Right renal cortex interstitium (tissue), 3 donors: ENCODE measurements at regions not wholly inside any gene's neighbourhood (a gene's known extent, or its start where the extent isn't known, plus 50 kb on each side); places are given as distances from the start of the nearest gene placed in this dataset.

ENCODE experiments used
- DNase-seq, 3 donors: peaks; one replicate each; pipeline ENCODE4 v3.0.0-alpha.2; 2013; ENCODE audit warnings: low read depth in 3 of 3, low spot score in 2 of 3

DNA sequence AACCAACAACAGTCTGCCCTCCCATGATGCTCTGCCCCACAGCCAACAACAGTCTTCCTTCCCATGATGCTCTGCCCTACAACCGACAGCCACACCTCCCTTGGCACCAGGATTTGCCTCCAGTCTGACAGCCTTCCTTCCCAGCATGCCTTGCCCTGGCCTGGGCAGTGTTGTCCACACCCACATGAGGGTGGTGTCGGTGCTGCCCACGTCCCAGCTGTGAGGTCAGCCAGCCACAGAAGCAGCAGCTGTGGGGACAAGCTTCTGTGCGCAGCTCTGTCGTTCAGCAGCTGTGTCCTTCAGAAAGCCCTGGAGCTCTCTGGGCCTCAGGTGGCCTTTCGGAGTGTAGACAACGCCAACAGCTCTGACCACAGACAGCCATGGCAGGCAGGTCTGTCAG, 1378.9 kb downstream of the BRD1 start:
- no peak for DNase-seq

DNA sequence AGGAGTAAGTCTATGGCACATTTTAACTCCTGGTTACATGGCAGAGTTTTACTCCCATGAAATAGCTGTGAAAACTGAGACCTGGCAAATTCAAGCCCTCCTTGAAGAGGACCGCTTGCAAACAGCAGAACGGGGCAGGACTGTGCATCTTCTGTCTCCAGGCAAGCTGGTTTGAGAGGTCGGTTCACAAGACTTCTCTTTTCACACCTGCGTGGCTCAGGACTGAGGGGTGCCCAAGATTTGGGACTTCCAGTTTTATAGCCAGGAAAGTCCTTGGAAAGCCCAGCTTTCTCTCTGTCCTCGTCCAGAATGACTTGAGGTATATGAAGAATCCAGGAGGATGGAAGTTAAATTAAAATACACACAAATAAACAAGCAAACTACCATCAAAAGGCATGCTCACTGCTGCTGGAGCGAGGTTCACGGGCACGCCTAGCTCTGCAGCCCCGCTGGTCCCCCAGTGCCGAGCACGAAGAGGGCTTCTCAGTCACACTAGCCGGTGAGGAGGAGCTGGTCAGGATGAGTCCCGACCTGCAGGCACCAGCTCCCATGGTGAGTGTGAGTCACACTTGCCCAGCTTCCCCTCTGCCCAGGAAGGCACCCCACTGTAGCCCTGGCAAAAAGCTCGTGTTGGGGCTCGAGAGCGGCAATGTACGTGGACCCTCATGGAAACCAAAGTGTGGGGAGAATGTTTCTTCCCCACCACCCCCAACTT, 1382.4 kb downstream of the BRD1 start:
- DNase-seq, result no peak

DNA sequence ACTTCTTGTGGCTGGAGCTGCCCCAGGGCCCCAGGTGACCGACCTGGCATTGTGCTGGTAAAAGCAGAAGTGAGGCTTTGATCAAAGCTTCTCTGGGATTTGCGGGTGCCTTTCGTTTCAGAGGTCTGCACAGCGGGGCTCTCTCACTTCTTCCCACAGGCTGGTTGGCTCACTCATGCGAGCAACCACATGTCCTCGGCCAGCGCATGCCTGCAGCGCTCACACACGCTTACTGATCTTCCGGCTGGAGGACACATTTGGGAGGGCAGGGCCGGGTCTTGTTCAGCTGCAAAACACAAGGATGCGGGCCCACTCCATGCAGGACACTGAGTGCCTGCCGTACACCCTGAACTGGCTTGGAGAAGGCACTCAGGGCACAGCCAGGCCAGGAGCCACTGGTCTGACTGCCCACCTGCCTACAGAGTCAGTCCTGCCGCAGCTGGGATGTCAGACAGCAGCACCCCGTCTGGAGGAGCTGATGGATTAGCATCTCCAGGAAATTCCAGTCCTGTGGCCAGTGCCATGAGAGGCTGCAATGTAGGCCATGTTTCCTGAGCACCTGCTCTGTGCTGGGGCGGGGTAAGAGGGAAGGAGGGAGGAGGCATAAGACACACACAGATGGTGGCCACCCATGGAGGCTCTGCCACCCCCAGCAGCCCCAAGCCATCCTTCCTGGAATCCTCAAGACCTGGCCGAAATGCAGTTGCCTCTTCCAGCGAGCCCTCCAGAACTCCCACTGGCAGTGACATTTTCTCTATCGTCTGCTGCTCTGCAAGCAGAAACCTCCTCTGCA, 1383.2 kb downstream of the BRD1 start:
- DNase-seq, result no peak

DNA sequence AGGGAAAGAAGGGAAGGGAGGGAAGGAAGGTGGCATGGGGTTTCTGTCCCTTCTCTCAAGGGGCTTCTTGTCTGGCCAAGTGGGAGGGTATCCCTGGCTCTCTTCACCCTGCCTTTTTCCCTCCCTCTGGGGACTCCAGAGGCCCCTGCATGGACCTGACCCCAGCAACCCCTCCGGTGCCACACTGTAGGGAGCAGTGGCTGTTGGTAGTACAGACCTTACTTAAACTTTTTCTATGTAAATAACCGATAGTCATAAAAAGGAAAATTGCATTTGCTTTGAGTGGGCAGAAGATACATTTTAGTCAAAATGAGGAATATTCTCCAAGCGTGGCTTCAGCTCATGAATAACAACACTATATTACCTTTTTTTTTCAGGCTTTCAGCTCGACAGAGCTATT, 1384.0 kb downstream of the BRD1 start:
- no peak for DNase-seq

DNA sequence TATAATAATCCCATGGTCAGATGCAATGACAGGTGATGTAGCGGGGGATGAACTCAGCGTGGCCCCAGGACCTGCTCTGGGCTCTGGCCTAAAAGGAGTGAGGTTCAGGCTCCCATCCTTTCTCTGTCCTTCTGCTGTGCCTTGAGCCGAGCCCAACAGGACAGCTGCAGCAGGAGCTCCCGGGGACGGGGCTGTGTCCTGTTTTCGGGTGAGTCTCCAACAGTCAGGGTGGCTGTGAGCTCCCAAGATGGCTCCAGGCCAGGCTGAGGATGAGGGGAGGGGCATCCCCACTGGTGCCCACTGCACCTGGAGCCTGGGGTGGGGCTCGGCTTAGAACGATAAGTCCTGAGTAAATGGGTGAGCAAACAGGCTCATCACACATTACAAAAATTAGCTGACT, 1385.0 kb downstream of the BRD1 start:
- no peak for DNase-seq

DNA sequence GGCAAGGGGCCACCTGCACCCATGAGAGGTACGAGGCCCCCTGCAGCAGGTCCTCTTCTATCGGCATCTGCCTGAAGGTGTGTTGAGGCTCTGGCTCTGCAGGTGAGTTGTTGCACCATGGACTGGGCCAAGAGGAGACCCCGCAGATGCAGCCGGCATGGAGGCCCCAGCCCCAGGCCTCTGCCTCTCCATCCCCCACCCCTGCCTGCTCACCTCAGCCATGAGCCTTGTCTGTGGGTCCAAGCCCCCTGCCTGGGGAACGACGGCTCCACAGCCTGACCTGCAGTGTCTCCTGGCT, 1386.2 kb downstream of the BRD1 start:
- no peak for DNase-seq

DNA sequence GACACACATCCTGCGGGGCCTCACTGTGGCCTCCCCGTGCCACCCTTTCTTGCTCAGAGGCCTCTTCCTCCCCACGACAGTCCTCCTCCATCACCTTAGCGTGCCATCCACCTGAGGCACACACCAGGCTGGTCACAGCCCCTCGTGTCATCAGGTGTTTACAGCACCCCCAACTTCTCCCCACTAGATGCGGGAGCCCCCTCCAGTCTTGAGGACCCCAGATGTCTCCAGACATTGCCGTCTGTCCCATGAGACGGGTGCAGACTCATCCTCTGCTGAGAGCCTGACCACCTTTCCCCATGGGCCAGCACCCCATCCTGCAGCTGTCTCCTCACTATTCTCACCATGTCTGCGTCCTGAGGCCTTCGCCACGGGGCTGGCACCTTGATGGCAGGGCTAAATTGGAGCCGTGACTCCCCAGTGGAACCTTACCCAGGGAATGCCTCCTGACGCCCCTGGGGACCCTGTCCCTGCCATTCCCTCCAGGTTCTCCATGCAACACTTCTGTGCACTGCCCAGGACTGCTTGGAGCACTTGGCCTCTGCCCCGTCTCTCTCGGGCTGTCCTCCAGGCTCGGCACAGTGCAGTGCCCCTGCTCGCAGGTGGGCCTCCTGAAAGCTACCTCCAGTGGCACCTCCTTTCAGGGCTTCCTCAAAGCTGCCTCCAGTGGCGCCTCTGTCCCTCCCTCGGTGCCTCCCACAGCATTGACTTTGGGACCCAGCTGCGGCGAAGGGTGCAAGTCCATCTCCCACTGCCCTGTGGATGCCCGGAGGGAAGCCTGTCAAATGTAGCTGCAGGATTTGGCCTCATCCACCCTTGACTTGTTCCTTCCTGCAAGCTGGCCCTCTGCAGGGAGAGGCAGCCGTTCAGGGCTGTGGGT, 1386.8 kb downstream of the BRD1 start:
- no peak for DNase-seq

DNA sequence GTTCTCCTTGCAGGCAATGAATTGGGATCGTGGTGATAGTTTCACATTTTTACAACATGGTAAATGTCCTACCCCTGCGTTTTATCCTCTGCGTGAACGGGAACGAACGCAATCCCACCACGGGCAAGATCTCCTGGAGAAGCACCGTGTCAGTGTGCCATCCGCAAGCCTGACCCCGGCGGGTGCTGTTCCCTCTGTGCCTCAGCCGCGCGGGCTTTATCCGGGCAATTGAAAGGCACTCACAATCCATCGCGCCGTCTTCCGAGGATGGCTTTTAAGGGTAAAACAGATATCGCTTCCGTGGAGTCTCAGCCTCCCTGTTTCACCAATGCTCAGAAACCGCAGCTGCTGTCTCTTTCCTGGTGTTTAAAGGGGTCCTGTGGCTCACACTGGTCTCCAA, 1387.5 kb downstream of the BRD1 start:
- DNase-seq, result no peak

DNA sequence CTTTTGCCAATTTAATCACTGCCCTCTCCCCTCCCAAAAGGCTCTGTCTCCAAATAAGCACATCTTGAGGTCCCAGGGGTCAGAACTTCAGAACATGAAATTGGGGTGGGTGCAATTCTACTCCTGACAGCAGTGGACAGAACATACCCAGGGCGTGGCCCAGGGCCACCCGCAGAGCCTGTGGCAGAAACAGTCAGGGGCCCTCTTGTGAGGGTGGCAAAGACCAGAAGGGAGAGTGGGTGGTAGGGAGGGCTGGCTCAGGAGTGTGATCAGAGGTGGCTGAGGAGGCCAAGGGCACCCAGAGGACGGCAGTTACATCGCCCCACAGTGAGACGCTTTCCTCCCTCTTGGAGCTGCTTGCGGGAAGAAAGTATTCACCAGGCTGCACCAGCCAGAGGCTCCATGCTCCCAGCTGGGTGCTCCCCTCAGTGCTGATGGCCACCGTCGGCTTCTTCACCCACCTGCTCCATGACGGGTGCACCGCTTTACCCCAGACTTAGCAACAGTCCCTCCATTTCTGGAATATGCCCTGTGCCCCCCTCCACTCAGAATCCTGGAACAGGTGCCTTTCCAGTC, 1388.0 kb downstream of the BRD1 start:
- no peak for DNase-seq

DNA sequence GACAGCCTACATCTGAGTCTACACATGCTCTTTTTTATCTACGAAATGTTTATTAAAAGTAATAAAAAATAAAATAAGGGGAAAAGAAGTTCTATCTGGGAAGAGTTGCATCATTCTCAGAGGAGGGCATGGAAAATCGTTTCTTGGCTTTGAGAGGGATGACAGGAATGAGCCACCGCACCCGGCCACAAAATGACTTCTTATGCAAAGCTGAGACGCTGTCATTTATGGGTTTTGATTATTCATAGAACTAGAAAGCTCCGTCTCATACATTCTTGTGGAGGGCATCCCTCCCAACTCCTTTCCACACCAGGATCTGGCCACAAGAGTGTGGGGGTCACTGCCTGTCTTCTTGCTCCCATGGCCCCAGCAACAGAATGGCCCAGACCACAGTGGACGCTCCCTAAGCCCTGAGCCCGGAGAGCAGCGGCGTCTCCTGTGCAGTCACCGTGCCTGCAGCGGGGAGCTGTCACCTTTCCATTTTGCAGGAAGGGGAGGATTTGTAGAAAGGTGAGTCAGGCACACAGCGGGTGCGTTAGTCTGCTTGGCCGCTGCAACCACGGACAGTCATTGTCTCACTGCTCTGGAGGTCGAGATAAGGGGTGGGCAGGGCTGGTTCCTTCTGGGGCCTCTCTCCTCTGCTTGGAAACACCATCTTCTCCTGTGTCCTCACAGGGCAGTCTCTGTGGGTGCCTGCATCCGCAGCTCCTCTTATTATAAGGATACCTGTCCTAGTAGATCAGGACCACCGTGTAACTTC, 1388.7 kb downstream of the BRD1 start:
- no peak for DNase-seq

DNA sequence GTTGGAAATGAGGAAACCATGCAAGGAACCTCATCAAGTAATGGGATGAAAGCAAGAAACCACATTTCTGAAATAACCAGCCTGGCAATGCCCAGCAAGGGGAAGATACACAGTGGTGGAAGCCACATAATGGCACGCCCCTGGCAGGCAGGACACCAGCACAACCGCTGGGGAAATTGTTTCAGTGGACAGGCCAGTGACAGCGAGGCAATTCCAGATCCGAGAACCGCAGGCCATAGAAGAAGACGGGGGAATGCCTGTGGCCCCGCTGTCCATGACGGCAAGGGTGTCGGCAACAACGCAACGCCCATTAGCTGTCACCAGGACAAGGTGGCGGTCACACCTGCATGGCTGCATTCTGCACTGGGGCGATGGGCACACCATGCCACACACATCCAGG, 1389.6 kb downstream of the BRD1 start:
- no peak for DNase-seq

DNA sequence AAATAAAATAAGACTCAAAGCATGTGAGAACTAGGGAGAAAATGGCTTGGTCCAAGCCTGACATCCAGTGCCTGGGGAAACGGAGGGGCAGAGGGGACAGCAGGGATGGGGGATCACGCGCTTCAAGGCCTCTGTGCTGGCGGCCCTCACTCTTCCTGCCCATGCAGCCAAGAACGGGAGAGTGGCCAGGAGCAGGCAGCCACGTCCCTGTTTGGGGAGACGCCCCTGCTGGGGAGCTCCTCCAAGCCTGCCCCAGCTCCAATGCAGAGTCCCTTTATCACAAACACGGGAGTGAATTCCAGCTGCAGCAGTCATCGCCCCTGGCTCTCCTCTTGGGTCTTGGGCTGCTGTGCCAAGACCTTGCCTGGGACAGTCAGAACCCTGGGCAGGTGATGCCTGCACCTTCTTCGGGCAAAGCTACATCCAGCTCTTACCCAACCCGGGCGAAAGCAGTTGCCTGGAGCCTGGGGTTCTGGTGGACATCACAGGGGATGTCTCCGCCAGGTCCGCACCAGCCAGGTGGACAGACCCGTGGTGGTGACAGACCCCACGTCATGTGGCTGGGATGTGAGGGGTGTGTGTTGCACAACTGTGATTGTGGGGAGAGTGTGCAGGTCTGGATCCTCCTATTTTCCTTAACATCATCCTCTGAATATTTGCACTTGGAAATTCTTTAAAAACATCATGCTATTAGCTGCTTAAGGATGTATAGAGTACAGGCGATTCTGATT, 1391.3 kb downstream of the BRD1 start:
- DNase-seq, result no peak

DNA sequence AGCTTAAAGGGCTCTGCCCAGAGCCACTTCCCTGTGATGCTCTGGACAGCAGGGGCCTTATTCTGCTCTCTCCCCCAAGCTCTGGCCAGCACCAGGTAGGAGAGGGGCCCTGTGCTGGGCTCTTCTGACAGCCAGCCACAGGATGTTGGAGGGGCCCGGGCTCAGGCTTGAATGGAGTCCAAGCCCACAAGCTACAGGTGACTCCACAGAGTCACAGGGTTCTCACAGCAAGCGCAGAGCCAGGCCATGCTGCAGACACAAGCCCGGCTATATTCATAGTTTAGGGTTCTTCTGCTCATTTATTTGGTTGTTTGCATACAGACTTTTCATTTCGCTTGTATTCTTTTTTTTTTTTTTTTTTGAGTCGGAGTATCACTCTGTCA, 1392.8 kb downstream of the BRD1 start:
- DNase-seq, result no peak

DNA sequence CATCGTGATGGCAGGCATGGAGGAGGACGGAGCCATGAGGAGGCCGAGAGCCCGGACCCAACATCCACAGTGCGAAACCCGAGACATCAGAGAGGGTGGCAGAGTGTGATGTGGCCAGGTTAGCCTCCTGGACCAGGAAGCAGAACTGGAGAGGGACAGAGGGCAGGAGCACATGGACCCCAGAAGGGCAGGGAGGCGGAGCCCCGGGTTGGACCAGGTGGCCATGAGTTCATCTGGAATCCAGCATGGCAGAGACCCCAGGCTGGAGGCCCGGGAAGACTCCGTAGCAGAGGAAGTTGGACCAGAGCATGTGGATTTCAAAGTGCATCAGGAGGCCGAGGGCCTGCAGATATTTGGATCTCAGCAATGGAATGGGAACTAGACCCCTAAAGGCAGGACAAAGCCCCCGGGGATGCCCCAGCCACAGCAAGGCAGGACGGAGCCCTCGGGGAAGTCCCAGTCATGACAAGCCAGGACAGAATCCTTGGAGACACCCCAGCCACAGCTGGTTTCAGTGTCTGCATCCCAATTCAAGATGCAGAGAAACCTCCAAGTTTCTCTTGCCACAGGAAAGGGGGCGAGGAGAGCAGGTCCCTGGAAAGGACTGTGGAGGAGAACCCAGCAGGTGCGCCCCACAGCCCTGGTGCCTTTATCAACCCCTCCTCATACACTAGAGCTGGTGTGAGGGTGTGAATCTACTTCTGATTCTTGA, 1393.4 kb downstream of the BRD1 start:
- no peak for DNase-seq

DNA sequence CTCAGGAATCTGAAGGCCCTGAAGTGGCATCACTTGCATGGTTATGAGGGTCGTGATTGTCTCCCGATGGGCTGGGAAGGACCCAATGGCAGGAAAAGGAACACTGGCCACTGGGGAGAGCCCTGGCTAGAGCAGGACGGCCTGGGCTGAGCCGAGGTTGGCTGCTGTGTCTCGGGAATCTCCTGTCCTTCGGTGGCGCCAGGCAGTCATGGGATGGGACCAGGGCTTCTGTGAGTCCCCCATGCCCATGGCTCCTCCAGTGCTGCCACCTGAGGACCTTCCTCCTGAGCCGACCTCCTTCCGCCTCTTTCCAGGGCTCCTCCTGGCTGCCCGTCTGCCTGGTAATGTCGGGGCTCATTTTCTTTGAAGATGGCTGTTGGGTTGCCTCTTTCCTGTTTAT, 1394.0 kb downstream of the BRD1 start:
- no peak for DNase-seq

DNA sequence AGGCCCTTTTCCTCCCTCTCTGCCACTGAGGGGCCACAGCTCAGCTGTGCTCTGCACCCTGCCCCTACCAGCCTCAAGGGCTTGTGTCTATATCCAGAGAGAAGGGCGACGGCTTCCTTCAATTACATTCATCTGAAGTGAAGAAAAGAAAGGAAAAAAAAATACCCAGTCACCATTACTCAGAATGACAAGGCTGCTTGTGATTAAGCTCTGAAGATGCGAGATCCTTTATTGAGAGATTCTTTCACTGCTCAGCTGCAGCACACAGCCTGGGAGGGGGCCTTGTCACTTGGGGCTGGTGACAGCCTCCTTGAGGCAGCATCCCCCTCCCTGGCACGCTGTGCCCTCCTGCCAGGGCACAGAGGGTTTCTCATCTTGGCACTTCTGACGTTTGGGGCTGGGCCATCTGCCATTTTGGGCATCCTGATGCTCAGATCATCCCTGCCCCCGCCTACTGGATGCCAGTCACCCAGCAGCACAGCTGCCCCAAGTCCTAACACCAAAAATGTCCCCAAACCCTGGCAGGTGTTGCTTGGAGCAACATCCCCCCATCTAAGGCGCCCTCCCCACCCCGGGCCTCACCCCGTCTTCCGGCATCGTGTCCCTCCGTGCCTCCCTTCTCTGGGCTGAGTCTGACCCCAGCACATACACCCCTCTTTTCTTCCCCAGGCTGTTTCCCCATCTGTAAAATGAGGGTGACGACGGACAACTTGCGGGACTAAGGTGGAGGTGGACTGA, 1394.7 kb downstream of the BRD1 start:
- DNase-seq, result no peak

DNA sequence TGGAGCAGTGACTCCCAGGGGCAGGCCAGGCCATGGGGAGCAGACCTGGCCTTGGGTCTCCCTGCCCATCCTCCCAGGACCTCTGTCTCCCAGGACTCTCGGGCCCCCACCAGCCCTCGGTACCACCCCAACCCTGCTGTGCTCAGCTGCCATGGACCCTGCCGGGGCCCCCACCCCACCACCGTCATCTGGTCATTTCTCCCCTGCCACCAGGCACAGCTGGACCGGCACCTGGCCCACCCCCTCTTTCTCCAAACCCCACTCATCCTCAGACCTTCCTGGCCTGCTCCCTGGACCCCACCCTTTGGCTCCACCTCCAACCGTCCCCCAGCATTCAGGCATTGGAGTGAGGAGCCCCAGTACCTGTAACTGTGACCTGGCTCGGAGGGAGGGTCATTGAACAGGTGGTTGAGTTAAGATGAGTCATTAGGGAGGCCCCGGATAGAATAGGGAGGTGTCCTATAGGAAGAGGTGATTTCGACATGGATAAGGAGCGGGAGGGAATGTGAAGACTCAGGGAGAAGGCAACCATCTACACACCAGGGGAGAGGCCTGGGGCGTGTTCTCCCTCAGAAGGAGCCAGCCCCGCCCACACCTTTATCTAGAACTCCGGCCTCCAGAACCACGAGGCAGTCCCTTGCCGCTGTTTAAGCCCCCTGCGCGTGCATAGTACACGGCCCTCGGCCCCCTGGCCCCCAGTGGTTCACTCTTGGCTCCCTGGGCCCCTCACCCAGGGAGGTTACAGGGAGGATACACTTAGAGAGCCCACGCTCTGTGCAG, 1395.9 kb downstream of the BRD1 start:
- no peak for DNase-seq

DNA sequence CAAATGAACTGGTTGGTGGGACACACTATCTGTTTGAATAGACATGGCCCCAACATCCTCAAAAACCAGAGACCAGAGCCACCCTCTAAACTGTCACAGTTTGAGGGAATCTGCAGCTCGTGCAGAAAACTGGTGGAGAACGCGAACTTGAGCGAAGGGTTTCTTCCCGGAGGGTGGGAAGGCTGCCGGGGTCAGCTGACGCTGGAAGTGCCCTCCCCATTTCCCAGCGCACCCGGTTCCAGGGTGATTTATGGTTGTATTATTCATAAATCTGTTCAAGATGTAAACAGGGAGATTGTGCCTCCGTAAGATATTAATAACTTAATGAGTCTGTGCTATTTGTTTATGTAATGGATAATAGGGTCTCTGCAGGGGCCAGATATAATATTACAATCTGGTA, 1396.7 kb downstream of the BRD1 start:
- DNase-seq, result no peak
